ENCODE measurements at regions not wholly inside any gene's neighbourhood (a gene's known extent, or its start where the extent isn't known, plus 50 kb on each side); places are given as distances from the start of the nearest gene placed in this dataset.

- peak; percentile 26; the same call in 1 of the 2 replicates for TF ChIP-seq ARID5B (CRISPR knock-in tag; IDR thresholded peaks at IDR 0.05)
- peak; percentile 72 for TF ChIP-seq TBX2 (CRISPR knock-in tag; IDR thresholded peaks at IDR 0.05; ENCODE audit: borderline replicate concordance)
- TF ChIP-seq ZNF792 (CRISPR knock-in tag; IDR thresholded peaks at IDR 0.05), result 0 out of 2 replicates have a peak, but pooled peaks have one; percentile 41
- TF ChIP-seq IKZF4 (CRISPR knock-in tag; IDR thresholded peaks at IDR 0.05; ENCODE audit: borderline replicate concordance, low read depth, not compliant biosample characterization), result no peak
- 0 out of 2 replicates have a peak, but pooled peaks have one; percentile 39 for TF ChIP-seq ZBTB26 (CRISPR knock-in tag; IDR thresholded peaks at IDR 0.05; ENCODE audit: borderline replicate concordance)
- peak; percentile 85 for TF ChIP-seq SMC3 (IDR thresholded peaks at IDR 0.05; ENCODE audit: low read length)
- TF ChIP-seq PHF20 (CRISPR knock-in tag; IDR thresholded peaks at IDR 0.05), result no peak
- no peak for TF ChIP-seq ZNF577 (CRISPR knock-in tag; IDR thresholded peaks at IDR 0.05; ENCODE audit: borderline replicate concordance, low read depth)
- TF ChIP-seq ZSCAN30 (CRISPR knock-in tag; IDR thresholded peaks at IDR 0.05), result no peak
- no peak for TF ChIP-seq SUZ12 (IDR thresholded peaks at IDR 0.05; ENCODE audit: low read depth, low read length)
- TF ChIP-seq, protein P1, sequence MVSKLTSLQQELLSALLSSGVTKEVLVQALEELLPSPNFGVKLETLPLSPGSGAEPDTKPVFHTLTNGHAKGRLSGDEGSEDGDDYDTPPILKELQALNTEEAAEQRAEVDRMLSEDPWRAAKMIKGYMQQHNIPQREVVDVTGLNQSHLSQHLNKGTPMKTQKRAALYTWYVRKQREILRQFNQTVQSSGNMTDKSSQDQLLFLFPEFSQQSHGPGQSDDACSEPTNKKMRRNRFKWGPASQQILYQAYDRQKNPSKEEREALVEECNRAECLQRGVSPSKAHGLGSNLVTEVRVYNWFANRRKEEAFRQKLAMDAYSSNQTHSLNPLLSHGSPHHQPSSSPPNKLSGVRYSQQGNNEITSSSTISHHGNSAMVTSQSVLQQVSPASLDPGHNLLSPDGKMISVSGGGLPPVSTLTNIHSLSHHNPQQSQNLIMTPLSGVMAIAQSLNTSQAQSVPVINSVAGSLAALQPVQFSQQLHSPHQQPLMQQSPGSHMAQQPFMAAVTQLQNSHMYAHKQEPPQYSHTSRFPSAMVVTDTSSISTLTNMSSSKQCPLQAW (CRISPR knock-in tag; IDR thresholded peaks at IDR 0.05), result 0 out of 2 replicates have a peak, but pooled peaks have one; percentile 49
- TF ChIP-seq XRCC5 (optimal IDR thresholded peaks at IDR 0.05; ENCODE audit: low read length), result peak; percentile 63
- TF ChIP-seq FOXO4 (CRISPR knock-in tag; conservative IDR thresholded peaks at IDR 0.05), result no peak
- TF ChIP-seq ZMYM4 (CRISPR knock-in tag; IDR thresholded peaks at IDR 0.05), result no peak
- no peak for TF ChIP-seq ZNF160 (CRISPR knock-in tag; IDR thresholded peaks at IDR 0.05)
- peak; percentile 52; the same call in 1 of the 2 replicates for TF ChIP-seq SOX5 (CRISPR knock-in tag; IDR thresholded peaks at IDR 0.05; ENCODE audit: borderline replicate concordance)
- peak; percentile 70 for TF ChIP-seq ZFX (CRISPR knock-in tag; IDR thresholded peaks at IDR 0.05; ENCODE audit: low read depth)
- TF ChIP-seq ZNF281 (CRISPR knock-in tag; IDR thresholded peaks at IDR 0.05; ENCODE audit: borderline replicate concordance), result peak; percentile 19; the same call in 1 of the 2 replicates
These were observed 126.7 kb downstream of the UNC5CL start (continued) for GRCh38 chr6:40912158-40912946.
